Stimulated activated CD4-positive, alpha-beta T cell treated with anti-CD3 and anti-CD28 coated beads, Interleukin-1b, Interleukin-23, amount 100 ng/mL, for 24 hours (primary cell): ENCODE measurements at regions not wholly inside any gene's neighbourhood (a gene's known extent, or its start where the extent isn't known, plus 50 kb on each side); places are given as distances from the start of the nearest gene placed in this dataset.
"Not testable (repeated sequence)": the region's sequence is repeated elsewhere in the genome, so short reads cannot be mapped to it uniquely, and the experiment has no call there.

Source experiments
- DNase-seq, 4 experiments: peaks; one replicate each; pipeline ENCODE4 v3.0.0-alpha.2; 2020; ENCODE audit warnings: low read depth in 4 of 4, low spot score in 1 of 4

- no peak for DNase-seq
Measured at GRCh38 chr4:14340321-14340720, 662.0 kb upstream of the CPEB2 start.

GRCh38 chr4:14343961-14344360 lies 658.3 kb upstream of the CPEB2 start:
- no peak for DNase-seq

GRCh38 chr4:14345356-14345775 lies 656.9 kb upstream of the CPEB2 start:
- no peak for DNase-seq

- no peak for DNase-seq
Measured at GRCh38 chr4:14347526-14347925, 654.8 kb upstream of the CPEB2 start.

- no peak for DNase-seq
Measured at GRCh38 chr4:14348506-14348905, 653.8 kb upstream of the CPEB2 start.

- not testable (repeated sequence) for DNase-seq
Measured at GRCh38 chr4:14358544-14359160, 643.6 kb upstream of the CPEB2 start.

GRCh38 chr4:14359991-14360390 lies 642.3 kb upstream of the CPEB2 start:
- DNase-seq: no peak

- DNase-seq: no peak
Measured at GRCh38 chr4:14361084-14361483, 641.2 kb upstream of the CPEB2 start.

- no peak for DNase-seq
Measured at GRCh38 chr4:14362385-14362784, 639.9 kb upstream of the CPEB2 start.

- DNase-seq: no peak
Measured at GRCh38 chr4:14364953-14365536, 637.2 kb upstream of the CPEB2 start.

- DNase-seq: no peak
Measured at GRCh38 chr4:14368391-14368790, 633.9 kb upstream of the CPEB2 start.

GRCh38 chr4:14371131-14371530 lies 631.1 kb upstream of the CPEB2 start:
- no peak for DNase-seq

- DNase-seq: no peak
Measured at GRCh38 chr4:14375816-14376215, 626.5 kb upstream of the CPEB2 start.

GRCh38 chr4:14379183-14379582 lies 623.1 kb upstream of the CPEB2 start:
- no peak for DNase-seq

GRCh38 chr4:14383652-14384051 lies 618.6 kb upstream of the CPEB2 start:
- no peak for DNase-seq

- DNase-seq: no peak
Measured at GRCh38 chr4:14384824-14385223, 617.5 kb upstream of the CPEB2 start.

- DNase-seq: no peak
Measured at GRCh38 chr4:14386196-14386595, 616.1 kb upstream of the CPEB2 start.

- DNase-seq: no peak
Measured at GRCh38 chr4:14387647-14388046, 614.6 kb upstream of the CPEB2 start.

- no peak for DNase-seq
Measured at GRCh38 chr4:14392378-14392777, 609.9 kb upstream of the CPEB2 start.

- DNase-seq: no peak
Measured at GRCh38 chr4:14396183-14396582, 606.1 kb upstream of the CPEB2 start.

GRCh38 chr4:14399848-14400247 lies 602.4 kb upstream of the CPEB2 start:
- DNase-seq: no peak

- no peak for DNase-seq
Measured at GRCh38 chr4:14400307-14400706, 602.0 kb upstream of the CPEB2 start.

GRCh38 chr4:14403132-14403531 lies 599.1 kb upstream of the CPEB2 start:
- DNase-seq: no peak
